ENCODE measurements at regions not wholly inside any gene's neighbourhood (a gene's known extent, or its start where the extent isn't known, plus 50 kb on each side); places are given as distances from the start of the nearest gene placed in this dataset.

DNA sequence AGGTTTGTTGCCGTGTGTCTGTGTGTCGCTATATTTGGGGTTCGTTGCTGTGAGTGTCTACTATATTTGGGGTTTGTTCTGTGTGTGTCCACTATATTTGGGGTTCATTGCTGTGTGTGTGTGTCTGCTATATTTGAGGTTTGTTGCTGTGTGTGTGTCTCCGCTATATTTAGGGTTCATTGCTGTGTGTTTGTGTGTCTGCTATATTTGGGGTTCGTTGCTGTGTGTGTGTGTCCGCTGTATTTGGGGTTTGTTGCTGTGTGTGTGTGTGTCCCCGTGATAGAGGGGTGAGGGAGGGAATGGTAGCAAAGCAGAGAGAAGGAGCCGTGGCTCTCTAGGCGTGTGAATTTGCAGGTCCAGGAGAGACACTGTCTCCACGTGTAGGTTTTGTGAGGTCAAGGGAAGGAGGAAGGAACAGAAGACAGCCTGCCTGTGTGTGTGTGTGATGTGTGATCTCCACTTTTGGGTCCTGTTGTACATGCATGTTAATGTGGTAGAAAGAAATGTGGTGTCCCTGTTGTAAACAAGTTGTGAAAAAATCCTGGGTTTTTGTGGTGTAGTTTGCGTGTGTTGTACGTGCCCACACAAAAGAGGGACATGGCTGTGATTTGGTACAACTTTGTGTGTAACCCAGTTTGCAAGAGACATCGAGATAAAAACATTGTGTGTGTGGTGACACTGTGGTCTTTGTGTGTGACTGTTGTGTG lies 56.3 kb upstream of the ECE1 start:
- peak overlapping the region; percentile 97; the same call in 1 of the 2 replicates for H3K27ac ChIP-seq
- TF ChIP-seq, protein P1, sequence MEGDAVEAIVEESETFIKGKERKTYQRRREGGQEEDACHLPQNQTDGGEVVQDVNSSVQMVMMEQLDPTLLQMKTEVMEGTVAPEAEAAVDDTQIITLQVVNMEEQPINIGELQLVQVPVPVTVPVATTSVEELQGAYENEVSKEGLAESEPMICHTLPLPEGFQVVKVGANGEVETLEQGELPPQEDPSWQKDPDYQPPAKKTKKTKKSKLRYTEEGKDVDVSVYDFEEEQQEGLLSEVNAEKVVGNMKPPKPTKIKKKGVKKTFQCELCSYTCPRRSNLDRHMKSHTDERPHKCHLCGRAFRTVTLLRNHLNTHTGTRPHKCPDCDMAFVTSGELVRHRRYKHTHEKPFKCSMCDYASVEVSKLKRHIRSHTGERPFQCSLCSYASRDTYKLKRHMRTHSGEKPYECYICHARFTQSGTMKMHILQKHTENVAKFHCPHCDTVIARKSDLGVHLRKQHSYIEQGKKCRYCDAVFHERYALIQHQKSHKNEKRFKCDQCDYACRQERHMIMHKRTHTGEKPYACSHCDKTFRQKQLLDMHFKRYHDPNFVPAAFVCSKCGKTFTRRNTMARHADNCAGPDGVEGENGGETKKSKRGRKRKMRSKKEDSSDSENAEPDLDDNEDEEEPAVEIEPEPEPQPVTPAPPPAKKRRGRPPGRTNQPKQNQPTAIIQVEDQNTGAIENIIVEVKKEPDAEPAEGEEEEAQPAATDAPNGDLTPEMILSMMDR (conservative IDR thresholded peaks at IDR 0.05): no peak

DNA sequence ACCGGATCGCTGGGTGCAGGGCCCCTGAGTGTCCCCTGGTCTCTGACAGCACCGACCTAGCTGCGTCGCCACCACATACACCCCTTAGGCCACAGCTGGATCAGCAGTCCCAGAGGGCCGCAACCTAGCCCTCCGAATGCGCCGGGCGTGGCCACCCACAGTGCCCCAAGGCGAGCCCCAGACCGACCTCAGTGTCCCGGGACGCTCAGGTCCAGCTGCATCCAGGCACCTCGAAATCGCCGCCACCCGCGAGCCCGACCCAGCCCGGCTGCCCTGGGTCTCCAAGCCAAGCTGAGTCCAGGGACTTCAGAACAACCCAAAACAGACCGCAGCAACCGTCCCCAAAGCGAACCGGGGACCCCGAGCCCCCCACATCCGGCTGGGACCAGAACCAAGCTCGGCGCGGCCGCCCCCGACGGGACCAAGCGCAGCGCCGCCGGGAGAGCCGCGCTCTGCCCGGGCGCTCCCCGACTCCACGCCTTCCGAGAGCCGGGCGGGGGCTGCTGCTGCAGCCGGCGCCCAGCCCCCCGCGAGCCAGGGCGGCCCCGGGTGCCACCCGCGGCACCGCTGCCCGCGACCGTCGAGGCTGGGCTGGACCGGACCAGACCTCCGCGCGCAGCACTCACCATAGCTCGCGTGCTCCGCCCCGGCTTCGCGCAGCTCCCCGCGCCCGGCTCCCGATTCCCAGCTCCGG lies 54.6 kb upstream of the ECE1 start:
- TF ChIP-seq, protein P1 (conservative IDR thresholded peaks at IDR 0.05): no peak
- peak overlapping the region; percentile 97 for H3K27ac ChIP-seq

DNA sequence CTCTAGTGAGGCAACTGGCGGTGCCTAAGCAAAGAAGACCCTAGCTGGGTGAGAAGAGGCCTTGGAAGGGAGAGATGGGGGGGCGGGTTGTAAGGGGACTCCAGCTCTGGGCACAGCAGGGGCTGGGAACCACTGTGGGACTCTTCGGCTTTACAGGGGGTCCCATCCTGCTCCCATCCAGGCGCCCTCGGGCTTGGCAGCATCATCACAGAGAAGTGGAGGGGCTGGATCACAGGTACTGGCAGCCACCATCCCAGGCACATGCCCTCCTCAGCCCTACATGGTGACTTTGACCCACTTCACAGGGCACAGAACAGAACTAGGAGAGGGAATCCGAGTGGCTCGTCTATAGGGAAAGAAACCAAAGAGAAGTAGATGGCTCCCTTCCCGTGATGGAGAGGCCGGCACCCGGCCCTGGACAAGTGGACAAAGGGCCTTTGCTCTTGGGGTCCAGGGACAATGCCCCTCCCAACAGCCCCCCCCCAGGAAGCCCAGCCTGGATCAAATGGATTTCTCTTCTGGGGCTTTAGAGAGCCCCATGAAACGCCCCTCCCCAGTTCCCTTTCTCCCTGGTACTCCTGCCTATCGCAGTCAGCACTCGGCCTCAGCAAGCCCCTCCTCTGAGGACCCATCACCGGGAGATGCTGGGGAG lies 54.0 kb upstream of the ECE1 start:
- TF ChIP-seq, protein P1 (conservative IDR thresholded peaks at IDR 0.05): no peak

DNA sequence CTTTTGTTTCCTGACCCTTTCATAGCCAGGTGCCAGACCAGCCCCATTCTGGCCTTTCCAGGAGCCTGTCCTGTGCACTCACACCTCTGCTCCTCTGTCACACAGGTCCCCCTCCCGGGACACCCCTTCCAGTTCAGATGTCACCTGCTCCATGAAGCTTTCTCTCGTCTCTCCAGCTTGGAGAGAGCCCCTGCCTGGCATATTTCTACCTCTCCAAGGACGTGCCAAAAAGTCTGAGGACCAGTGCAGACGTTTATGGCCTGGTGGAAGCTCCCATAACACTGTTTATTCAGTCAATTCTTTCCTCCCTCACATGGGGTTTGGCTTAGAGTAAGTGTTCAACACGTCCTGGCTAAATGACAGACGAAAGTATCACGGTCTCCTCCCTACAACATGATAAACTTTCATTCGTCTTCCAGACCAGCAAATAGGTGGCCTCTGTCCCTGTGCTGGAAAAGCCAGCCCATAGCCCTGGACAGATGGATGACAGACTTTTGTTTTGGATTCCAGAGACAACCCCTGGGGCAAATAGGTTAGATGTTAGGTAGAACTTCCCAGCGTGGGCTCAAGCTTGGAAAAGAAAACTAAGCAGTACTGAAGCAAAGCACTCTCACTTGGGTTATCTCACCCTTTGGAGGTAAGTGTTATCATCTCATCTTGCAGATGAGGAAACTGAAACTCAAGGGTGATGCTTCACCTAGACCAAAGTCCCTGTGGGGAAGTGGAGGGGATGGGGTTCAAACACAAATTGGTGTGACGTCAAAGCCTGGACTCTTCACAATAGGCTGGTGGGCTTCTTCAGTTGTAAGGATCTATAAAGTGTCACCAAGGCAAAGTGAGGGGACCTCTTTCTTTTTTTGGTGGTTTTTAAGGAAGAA lies 52.9 kb upstream of the ECE1 start:
- H3K27ac ChIP-seq: peak overlapping the region; percentile 97
- TF ChIP-seq, protein P1 (conservative IDR thresholded peaks at IDR 0.05): no peak

More for the DNA sequence above, 54.0 kb upstream of the ECE1 start:
- peak overlapping the region; percentile 97 for H3K27ac ChIP-seq

DNA sequence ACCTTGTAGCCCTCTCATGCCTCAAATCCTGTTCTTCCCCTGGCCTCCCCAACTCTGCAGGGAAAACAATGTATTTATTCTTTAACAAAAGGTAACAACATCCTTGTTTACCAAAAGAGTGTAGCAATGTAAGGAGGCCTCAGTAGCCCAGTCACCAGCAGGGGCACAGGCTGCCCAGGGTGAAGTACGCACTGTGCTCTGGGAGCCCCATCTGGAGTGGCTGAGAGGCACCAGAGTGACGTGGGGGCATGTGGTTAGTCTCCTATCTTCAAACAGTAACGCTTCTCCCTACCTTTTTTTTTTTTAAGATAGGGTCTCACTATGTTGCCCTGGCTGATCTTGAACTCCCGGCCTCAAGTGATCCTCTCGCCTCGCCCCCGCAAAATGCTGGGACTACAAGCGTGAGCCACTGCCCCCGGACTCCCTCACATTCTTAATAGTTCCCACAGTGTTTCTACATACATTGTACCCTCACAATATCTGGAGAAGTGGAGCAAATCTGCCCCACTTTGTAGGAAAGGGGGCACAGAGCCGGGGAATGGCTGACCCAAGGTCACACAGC lies 51.3 kb upstream of the ECE1 start:
- peak overlapping the region; percentile 97 for H3K27ac ChIP-seq
- TF ChIP-seq, protein P1 (conservative IDR thresholded peaks at IDR 0.05): no peak

DNA sequence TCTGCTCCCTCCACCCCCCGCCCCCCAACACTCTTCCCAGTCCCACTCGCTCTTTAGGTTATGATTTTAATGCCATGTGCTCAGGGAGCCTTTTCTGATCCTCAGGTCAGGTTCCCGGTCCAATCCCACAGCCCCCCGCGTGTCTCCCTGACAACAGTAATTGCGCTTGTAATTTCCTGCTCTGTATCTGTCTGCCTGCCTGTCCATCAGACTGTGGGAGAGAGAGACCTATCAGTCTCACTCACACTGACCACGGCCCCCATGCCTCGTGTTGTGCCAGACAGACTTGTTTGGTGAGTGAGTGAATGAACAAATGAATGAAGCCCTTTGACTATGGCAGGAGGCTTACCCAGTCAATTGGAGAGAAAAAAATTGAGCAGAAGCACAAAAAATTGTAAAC lies 50.8 kb upstream of the ECE1 start:
- TF ChIP-seq, protein P1 (conservative IDR thresholded peaks at IDR 0.05): no peak
- H3K27ac ChIP-seq: peak overlapping the region; percentile 97

Measured in VCaP (cell line).